Bronchial epithelial cell (primary cell): ENCODE measurements at regions not wholly inside any gene's neighbourhood (a gene's known extent, or its start where the extent isn't known, plus 50 kb on each side); places are given as distances from the start of the nearest gene placed in this dataset.

ENCODE experiments used
- DNase-seq: peaks from one replicate; pipeline ENCODE4 v3.0.0-alpha.2; 2010; ENCODE audit warnings: low read depth
- FAIRE-seq: peaks from 2 replicates; lab custom pipeline; 2011; peaks lifted over from hg19 to GRCh38; lab: Jason Lieb, UNC
- H3K27me3 ChIP-seq: 2 replicates; pipeline ENCODE4 v1.5.1; 2011; ENCODE audit warnings: low read length; ENCODE audit not compliant: control insufficient read depth, insufficient read depth
- H3K36me3 ChIP-seq: 2 replicates; pipeline ENCODE4 v1.5.1; 2011; ENCODE audit warnings: low read length; ENCODE audit not compliant: control insufficient read depth, insufficient read depth
- H3K4me3 ChIP-seq: 2 replicates; pipeline ENCODE4 v1.5.1; 2011; ENCODE audit warnings: mild to moderate bottlenecking, low read depth, low read length, control low read depth
- TF ChIP-seq, protein P1 (sequence below): IDR thresholded peaks from 2 replicates; pipeline ENCODE4 v1.5.1; 2011; ENCODE audit warnings: mild to moderate bottlenecking, moderate library complexity, low read length, control low read depth, inconsistent platforms; ENCODE audit not compliant: insufficient read depth, severe bottlenecking

DNA sequence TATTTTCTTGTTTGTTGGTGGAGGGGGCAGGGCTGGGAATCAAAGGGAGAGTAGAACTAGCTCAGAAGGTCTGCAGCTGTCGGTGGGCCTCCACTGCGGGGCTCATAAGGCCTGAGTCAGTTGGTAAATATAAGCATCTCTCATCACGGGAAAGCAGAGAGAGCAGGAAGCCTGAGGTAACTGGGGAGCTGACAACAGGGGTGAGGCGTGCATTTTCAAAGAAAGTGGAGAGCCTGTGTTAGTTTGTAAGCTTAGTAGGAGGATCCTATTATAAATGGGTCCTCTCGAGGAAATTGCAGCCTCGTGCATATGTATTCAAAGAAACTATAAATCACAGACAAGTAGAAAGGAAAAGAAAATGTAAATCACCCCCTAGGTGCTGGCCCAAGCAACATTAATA, 221.0 kb upstream of the CDH13 start:
- FAIRE-seq (no peak), DNase-seq (no peak)
- peaks cover 3% of the 10 kb centered on the region for H3K27me3 ChIP-seq

DNA sequence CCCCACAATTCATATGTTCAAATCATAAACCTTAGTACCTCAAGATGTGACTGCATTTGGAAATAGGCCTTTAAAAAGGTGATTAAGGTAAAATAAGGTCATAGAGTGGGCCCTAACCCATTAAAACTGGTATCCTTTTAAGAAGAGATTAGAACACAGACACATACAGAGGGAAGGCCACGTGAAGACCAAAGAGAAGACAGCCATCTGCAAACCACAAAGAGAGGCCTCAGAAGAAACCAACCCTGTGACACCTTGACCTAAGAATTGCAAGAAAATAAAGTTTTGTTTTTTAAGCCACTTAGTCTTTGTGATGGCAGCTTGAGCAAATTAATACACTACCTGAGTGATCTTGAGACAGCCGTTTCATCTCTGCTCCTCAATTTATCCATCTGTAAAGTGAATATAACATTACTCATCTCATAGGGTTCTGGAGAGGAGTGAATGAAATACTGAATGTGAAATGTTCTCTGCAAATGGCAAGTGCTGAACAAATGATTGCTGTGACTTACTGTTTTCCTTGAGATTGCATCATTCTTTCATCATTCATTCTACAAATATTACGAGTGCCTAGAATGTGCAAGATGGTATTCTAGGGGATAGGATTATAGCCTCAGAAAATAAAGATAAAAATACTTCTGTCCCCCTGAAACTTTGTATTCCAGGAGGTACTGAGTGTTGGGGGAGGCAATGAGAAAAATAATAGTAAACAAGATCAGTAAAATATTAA, 222.0 kb upstream of the CDH13 start:
- Histone ChIP-seq H3K36me3 (no peaks in the 10 kb centered on the region), H3K4me3 (no peak overlapping the region), H3K27me3 (peaks cover 3% of the 10 kb centered on the region)
- TF ChIP-seq, protein P1, sequence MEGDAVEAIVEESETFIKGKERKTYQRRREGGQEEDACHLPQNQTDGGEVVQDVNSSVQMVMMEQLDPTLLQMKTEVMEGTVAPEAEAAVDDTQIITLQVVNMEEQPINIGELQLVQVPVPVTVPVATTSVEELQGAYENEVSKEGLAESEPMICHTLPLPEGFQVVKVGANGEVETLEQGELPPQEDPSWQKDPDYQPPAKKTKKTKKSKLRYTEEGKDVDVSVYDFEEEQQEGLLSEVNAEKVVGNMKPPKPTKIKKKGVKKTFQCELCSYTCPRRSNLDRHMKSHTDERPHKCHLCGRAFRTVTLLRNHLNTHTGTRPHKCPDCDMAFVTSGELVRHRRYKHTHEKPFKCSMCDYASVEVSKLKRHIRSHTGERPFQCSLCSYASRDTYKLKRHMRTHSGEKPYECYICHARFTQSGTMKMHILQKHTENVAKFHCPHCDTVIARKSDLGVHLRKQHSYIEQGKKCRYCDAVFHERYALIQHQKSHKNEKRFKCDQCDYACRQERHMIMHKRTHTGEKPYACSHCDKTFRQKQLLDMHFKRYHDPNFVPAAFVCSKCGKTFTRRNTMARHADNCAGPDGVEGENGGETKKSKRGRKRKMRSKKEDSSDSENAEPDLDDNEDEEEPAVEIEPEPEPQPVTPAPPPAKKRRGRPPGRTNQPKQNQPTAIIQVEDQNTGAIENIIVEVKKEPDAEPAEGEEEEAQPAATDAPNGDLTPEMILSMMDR: no peak
- FAIRE-seq: no peak
- DNase-seq: no peak

More for the DNA sequence above, 221.0 kb upstream of the CDH13 start:
- Histone ChIP-seq H3K36me3 (no peaks in the 10 kb centered on the region), H3K4me3 (no peak overlapping the region)
- TF ChIP-seq, protein P1: no peak

DNA sequence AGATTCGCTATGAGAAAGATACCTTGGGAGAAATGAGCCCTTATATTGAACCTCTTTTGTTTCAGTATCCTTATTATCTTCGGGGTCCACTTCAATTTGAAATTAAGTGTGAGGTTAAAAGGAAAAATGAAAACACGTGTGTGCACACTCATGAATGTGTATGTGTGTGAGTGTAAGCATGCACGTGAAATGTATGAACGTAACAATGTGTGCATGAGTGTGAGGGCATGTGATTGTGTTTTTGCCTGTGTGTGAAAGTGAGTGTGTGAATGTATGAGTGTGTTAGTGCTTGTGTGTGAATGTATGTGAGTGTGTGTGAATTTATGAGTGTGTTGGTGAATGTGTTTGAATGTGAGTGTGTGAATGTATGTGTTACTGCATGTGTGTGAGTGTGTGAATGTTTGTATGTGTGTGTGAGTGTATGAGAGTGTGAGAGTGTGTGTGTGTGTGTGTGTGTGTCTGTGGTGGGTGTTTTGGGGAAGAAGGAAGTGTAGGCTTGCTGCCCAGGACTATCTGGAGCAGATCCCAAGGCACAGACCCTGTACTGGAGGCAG, 224.0 kb upstream of the CDH13 start:
- peak; percentile 77 for FAIRE-seq
- DNase-seq: no peak
- no peaks in the 10 kb centered on the region for H3K36me3 ChIP-seq
- no peaks in the 10 kb centered on the region for H3K27me3 ChIP-seq
- TF ChIP-seq, protein P1: no peak
- H3K4me3 ChIP-seq: no peak overlapping the region

DNA sequence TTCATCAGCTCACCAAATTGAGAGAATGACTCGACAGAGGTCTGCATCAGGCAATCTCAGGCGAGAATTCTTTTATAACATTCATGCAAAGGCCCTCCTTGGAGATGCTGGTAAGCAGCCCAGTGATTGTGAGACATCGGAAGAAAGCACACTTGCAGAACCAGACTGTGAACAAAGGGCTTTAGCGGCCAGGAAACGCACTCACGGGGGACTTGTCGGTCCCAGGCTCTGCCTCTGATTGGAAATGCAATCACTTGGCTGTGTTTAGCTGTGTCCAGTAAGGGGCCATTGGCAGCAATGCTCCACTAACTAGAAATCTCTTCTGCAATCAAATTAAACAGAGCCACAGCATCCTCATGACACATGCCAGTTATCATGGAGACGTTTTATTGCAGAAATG, 226.7 kb upstream of the CDH13 start:
- FAIRE-seq: no peak
- DNase-seq: no peak
- TF ChIP-seq, protein P1: no peak
- Histone ChIP-seq H3K27me3 (no peaks in the 10 kb centered on the region), H3K4me3 (no peak overlapping the region), H3K36me3 (no peaks in the 10 kb centered on the region)

DNA sequence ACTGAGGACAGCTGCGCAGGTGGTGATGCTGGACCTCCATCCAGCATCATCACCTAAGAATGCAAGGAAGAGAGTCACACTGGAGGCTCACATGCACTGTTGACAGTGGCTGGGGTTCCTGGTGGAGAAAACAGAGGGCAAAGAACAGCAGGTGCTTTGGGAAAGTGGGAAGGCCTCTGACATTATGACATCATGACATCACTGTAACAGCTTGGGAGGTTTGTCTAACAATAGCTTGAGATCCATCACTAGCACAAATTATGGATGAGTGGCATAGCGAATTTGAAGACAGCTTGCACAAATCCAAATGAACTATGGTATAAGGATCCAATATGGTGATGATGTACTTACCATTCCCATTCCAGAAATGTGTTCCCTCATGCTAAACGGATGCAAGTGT, 226.5 kb upstream of the MPHOSPH6 start:
- FAIRE-seq (no peak), DNase-seq (no peak)
- Histone ChIP-seq H3K36me3 (no peaks in the 10 kb centered on the region), H3K4me3 (no peak overlapping the region), H3K27me3 (no peaks in the 10 kb centered on the region)
- TF ChIP-seq, protein P1: no peak

DNA sequence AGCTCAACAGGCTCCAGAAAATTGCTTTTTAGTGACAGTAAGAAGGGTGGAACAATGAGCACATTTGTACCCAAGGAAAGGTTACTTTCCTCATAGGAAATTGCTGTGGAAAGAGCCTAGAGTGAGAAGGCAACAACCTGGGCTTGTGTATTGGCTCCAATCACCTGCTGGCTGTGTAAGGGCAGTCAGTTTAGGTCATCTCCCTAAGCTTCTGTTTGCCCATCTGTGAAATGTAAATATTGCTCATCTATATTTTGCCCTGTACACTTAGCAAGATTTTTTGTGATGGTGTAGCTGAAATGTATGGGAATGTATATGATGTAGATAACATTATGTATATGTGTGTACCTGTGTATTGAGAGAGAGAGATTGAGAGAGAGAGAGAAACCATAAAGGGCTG, 225.2 kb upstream of the MPHOSPH6 start:
- no peaks in the 10 kb centered on the region for H3K27me3 ChIP-seq
- FAIRE-seq: no peak
- no peak overlapping the region for H3K4me3 ChIP-seq
- TF ChIP-seq, protein P1: no peak
- no peak for DNase-seq
- H3K36me3 ChIP-seq: no peaks in the 10 kb centered on the region
